Activated CD8-positive, alpha-beta memory T cell treated with anti-CD3 and anti-CD28 coated beads for 4 hours (primary cell): ENCODE measurements at regions not wholly inside any gene's neighbourhood (a gene's known extent, or its start where the extent isn't known, plus 50 kb on each side); places are given as distances from the start of the nearest gene placed in this dataset.

Experiments used
- DNase-seq, 2 donors: peaks; one replicate each; pipeline ENCODE4 v3.0.0-alpha.2; 2020; ENCODE audit warnings: low read depth in 2 of 2

DNA sequence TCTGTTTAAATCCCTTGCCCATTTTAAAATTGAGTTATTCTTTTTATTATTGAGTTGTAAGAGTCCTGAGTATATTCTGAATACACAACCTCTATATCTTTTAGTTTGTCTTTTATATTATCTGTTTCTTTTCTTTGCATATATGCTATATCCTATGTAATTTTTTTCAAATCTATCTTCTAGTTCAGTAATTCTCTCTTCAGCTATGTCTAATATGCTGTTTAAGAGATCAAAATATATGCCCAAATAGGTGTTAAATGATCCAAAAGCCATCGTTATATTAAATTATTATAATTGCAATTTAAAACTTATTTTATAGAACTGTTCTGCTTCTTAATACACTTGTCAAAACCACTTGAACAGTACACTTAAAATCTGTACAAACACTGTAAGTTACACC, 107.4 kb upstream of the TSPAN5 start:
- DNase-seq: no peak

DNA sequence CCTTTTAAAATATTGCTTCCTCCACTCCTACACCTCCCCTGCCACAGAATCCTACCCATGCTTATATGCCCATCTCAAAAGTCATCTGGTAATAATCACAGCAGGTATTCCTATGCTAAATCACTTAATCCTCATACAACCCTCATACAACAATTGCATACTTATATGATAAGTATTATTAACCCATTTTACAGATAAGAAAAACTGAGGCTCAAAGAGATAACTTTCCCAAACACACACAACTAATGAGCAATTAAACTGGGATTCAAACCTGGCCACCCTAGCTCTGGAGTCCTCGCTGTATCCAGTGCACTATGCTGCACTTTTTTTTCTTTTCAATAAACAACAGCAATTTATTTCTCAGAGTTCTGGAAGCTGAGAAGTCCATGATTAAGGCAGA, 99.8 kb upstream of the TSPAN5 start:
- no peak for DNase-seq

DNA sequence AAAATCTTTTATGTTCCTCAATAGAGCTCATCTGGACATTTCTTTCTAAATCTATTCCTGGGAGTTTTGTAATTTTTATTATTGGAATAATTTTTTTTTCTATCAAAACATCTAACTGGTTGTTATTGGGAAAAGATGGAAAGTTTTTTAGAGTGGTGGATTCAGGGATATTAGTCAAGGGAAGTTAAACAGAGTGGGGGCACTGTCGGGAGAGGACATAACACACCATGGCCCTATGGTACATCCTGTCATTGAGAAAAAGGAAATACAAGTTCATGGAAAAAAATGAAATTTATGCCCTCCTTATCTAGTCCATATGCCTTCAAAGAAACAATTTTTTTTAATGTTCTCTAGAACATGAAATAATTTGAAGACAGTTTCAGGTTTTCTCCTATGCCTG, 96.3 kb upstream of the TSPAN5 start:
- DNase-seq: no peak

DNA sequence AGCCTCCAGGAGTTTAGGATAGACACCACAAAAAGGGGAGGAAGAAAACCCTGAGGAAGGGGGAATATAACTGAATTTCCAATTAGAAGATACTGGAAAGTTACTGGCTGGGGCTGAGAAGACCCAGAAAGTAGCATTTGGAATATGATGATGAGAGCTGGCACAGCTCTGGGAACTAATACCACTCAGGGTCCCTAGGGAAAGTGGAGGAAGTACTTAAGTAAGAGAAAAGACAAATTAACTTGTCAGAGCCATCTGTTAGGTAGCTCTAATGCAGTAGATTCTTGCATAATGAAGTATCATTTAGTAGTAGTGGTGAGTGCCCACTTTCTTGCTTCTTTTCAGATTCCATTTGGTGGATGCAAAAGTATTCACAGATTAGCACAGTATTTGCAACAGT, 90.8 kb upstream of the TSPAN5 start:
- no peak for DNase-seq

DNA sequence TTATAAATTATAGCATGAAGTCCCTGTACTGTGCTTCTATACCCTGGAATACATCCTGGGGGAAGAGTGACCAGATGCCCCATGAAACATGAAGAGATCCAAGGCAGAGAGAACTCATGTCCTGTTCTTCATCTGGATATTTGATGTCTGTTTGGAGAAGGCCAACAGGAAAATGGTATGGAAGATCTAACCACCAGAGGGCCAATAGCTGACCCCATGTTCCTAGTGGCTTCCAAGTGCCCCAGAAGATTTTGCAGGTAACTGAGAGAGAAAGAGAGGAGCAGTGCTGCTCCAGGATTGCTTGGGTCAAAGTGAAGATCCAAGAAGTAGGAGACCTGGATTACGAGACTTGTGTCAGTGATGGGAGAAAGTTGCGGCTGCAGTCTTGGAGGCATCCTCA, 90.2 kb upstream of the TSPAN5 start:
- no peak for DNase-seq

DNA sequence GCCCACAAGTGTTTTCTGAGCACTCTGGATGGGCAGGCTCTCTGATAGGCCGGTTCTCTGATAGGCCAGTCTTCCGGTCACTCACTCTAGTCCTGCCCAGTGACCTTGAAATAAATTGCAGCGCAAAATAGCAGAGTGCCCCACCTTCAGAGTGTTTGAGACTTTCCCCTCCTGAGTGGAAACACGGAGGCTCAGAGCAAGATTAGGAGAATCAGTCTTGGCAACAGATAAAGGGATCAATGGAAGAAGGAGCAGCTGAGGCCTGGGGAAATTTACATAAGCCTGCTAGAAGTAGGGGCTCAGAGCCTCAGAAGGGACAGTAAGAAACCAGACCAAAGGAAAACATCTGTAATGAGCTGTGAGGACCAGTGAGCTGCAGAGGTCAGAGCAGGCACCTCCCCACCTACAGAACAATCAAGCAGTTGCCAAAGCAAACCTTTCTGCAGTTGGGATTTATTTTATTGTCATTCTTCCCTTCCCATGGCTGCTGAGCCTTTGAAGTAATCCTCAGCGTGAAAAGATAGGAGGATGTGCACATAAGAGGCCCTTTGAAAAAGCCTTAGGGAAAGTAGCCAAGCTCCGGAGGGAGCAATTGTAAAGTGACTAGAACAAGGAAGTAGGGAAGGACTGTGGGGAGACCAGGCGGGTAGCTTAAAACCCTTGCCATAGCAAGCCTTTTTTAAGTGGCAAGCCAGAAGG, 89.1 kb upstream of the TSPAN5 start:
- DNase-seq: no peak

DNA sequence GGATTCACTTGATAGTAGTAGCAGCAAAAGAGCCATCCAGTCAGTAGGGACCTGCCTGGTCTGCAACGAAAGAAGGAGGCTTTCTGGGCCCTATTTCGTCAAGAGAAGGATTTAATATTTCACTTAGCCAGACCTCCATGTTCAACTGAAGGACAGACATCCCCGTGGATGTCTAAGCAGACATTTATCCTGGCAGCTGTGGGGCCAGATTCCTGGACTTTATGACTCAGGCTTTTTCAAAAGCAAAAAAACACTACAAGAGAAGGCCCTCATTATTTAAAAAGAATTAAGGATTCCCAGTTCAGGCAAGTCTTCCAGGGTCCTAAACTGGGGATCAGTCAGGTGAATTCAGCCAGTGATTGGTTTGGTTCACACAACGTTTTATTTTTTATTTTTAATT, 88.5 kb upstream of the TSPAN5 start:
- DNase-seq: no peak

DNA sequence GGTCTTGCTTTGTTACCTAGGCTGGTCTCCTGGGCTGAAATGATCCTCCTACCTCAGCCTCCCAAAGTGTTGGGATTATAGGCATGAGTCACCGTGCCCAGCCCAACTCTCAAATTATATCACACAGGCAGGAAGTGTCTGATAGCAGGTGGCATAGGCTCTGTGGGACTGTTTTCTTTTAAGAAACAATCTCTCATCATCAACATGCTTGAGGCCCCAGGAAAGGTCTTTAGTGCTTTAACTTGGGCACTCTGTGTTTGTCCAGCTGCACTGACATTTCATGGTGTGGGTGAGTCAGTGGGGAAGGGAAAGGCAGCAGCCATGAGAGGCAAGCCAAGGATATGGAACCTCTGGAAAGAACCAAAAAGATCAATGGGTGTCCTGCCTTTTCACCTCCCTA, 88.1 kb upstream of the TSPAN5 start:
- no peak for DNase-seq

DNA sequence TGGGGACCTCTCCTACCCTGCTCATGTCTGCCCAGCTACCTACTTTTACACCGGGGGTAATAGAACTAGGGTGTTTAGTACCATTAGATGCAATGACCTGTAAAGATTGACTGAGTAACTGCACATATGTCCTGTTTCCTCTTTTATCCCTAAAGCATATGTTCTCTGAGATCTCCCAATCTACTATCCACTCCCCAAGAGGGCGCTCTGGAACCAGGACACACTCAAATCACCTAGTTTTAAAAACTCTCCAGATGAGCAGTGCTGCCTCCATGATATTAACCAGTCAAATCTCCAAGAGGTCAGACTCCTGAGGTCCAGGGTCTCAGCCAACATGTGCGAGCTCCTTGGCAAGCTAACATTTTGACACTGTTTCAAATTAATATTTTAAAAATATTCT, 87.0 kb upstream of the TSPAN5 start:
- DNase-seq: no peak

DNA sequence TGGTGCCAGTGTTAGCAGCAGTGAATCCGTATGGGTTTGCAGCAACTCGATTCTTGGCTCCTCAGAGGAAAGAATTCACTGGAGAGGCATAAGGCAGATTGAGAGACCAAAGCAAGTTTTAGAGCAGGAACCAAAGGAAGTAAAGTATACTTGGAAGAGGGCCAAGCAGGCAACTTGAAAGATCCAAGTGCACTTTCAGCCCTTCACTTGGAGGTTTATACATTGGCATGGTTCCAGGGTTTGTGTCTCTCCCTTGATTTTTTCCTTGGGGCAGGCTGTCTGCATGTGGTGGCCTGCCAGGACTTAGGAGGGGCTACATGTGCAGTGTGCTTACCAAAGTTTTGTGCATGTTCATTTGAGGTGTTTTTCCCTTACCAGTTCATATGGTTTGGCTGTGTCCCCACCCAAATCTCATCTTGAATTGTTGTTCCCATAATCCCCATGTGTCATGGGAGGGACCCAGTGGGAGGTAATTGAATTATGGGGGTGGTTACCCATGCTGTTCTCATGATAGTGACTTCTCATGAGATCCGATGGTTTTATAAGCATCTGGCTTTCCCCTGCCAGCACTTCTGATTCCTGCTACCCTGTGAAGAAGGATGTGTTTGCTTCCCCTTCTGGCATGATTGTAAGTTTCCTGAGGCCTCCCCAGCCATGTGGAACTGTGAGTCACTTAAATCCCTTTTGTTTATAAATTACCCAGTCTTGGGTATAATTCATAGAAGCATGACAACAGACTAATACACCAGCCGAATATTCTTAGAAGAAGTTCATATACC, 86.2 kb upstream of the TSPAN5 start:
- no peak for DNase-seq

DNA sequence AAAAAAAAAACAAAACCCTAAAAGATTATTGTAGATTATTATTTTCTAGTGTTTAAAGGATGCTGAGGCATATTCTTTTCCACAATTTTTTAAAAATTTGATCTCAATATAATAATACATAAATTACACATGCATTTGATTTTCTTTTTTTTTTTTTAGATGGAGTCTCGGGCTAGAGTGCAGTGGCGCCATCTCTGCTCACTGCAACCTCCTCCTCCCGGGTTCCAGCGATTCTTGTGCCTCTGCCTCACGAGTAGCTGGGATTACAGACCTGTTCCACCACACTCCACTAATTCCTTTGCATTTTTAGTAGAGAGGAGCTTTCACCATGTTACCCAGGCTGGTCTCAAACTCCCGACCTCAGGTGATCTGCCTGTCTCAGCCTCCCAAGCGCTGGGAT, 83.5 kb upstream of the TSPAN5 start:
- no peak for DNase-seq

DNA sequence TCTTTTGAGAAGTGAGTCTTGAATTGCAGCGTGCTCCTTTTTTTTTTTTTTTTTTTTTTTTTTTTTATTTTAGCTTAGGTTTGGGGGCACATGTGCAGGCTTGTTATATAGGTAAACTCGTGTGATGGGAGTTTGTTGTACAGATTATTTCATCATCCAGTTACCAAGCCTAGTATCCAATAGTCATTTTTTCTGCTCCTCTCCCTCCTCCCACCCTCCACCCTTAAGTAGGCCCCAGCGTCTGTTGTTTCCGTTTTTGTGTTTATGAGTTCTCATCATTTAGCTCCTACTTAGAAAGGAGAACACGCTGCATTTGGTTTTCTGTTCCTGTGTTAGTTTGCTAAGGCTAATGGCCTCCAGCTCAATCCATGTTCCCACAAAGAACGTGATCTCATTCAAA, 81.3 kb upstream of the TSPAN5 start:
- DNase-seq: no peak

DNA sequence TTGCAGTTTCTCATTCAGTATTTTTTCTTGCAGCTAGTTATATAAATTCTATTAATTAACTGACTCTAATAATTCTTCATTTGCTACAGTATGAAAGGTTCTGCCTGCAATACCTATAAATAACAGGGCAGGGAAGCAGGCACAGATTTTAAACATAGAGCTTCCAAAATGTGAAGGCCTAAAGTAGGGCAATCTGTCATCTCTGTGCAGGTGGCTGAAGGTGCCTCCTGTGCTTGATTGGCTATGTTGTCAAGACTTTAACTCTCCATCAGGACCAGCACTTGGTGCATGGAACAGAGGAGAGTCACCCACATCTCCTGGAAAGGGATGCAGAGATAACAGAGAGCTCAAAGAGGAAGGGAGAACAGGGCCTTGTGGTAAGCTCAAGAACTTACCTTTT, 75.2 kb upstream of the TSPAN5 start:
- DNase-seq: no peak

DNA sequence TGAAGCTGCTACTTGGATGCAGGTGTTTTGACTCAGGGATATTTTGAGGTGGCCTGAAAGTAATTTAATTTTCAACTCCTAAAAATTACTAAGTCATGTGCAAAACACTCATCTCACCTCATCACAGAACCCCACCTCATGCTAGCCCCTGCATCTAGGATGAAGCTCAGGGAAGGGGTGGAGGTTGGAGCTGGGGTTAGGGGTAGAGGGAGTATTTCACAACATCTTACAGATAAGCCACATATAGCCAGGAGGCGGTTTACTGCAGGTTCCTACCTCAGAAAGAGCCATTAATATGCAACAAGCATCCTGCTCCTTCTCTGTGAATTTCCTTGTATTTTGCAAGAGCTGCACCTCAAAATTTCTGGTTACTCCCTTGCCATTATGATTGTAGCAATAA, 70.5 kb upstream of the TSPAN5 start:
- DNase-seq: no peak

DNA sequence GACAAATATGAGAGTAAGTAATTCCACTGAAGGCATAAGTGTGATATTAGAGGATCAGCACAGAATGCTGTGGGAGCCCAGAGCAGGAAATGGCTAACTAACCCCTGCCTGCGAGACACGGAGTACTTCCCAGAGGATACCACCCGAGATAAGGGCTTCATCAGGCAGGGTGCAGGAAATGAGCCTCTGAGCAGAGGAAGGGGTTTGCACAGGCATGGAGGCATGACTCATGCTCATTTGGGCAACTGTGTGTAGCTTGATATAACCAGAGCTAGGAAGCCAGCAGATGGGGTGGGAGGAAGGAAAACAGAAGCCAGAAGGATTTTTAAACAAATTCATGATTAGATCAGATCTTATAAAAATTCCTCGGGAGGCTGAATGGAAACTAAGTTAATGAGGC, 70.0 kb upstream of the TSPAN5 start:
- no peak for DNase-seq

DNA sequence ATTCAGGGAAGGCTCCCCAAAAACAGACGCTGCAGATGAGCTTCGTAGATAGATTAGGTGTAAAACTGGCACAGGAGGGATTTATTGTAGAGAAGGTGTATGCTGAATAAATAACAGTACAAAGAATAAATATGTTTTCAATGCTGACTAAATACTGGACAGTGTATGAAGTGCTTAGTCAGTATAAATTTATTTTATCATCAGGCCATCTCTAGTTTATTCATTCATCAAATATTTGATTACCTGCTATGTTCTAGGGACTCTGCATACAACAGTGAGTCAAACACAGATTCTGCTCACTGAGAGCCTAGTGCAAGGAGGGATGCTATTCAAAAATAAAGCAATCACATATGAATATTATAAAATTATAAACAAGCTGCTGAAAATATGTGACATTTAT, 63.6 kb upstream of the TSPAN5 start:
- no peak for DNase-seq

DNA sequence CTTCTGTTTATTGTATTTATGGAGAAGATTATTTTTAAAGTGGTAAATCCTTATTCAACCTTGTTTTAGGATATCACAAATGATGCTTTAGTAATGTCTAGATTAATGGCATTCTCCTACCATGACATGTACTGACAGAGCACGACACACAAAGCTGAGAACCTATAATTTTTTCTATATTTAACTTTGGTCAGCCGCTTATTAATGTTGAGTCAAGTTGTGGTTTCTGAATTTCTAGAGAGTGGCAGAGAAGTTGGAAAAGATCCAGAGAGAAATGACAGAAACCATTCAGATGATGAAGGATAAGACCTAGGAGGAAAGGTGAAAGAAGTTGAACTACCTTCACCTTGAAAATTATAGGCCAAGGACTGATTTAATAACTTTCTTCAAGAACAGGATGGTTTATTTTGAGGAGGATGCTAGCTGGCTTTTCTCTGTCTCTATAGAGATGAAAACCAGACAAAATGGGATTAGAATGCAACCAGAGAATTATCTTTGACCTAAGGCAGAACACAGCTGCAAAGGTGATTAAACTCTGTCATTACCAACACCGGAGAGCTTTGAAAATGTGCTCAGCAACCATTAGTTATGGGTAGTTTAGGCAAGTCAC, 62.6 kb upstream of the TSPAN5 start:
- DNase-seq: no peak

DNA sequence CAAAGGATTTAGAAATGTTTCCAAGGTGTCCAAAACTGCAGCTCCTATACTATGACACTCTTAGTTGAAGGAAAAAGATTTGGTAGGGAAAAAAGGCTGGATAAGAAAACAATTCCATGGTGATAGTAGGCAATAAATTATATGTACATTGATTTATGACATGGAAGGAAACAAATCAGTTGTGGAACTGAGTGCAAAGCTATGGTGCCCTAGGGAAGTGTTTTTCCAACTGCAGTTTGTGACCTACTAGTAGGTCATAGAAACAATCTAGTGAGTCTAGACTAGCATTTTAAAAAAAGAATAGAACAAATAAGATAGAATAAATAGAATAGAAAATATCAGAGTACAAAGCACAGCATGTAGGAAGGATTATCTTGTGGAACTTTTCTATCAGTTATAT, 58.4 kb upstream of the TSPAN5 start:
- no peak for DNase-seq

DNA sequence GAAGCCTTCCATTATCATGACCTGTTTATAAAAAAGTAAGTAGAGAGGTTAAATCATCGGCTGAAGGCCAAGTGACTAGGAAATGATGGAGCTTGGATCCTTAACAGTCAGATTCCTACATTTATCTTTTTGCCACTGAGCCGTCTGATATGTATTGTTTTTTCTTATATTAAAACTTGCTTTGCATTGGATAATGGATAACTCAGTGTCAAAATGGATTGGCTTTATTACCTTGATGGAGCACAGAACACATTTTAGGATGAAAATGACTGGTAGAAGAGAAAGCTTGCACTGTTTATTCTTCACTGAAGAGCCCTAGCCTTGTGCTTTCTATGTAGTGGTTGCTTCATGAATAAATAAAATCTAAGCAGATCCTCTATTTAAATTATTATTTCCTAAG, 54.2 kb upstream of the TSPAN5 start:
- no peak for DNase-seq

DNA sequence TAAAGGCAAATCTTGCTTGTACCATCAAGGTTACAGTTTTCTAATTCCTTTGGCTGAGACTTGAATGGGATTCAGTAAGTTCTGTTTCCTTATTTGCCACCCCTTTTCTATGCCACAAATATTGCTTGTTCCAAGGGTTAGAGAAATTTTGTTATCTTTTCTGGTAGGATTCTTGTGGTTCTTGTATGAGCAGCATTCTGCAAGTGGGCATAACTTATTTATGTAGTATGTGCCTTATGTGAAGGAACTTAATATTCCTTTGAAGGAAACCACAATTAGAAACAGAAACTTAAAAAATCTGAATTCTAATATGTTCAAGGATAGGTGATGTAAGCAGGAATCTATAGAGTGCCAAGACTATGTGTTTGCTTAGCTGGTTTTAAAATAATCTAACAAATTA, 53.1 kb upstream of the TSPAN5 start:
- DNase-seq: no peak

DNA sequence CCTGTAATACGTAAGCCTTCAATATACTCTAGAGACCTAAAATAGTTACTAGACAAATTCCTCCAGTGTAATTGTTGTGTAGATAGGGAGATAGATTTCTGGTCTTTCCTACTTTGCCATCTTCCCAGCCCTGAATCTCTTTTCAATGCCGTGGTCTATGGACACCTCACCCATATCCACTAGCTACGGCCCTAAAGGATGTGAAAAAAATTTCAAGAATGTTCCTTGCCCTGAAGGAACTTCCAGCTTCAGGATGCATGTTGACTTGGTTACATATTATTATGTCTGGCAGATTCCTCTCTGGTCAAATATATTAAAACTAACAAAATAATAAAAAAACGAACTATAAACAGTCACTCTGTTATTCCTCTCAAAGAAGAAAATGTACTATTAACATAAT, 52.4 kb upstream of the TSPAN5 start:
- DNase-seq: no peak
